HEK293 (cell line): ENCODE measurements at regions not wholly inside any gene's neighbourhood (a gene's known extent, or its start where the extent isn't known, plus 50 kb on each side); places are given as distances from the start of the nearest gene placed in this dataset.

ENCODE experiments used
- GLIS2 ChIP-seq: fragments of 450-650 bp; formaldehyde crosslinking; IDR thresholded peaks from 2 replicates; pipeline ENCODE4 v1.5.1; 2016; ENCODE audit warnings: missing biosample characterization, missing genetic modification characterization
- MEIS1 ChIP-seq: sonication (generic); formaldehyde crosslinking; IDR thresholded peaks from 2 replicates; pipeline ENCODE4 v1.8.1; 2022; ENCODE audit warnings: missing genetic modification reagents, mild to moderate bottlenecking, borderline replicate concordance
- MYNN ChIP-seq: fragments of 450-650 bp; formaldehyde crosslinking; IDR thresholded peaks from 2 replicates; pipeline ENCODE4 v1.5.1; 2016; ENCODE audit warnings: missing biosample characterization, missing genetic modification characterization, borderline replicate concordance
- ZBTB21 ChIP-seq: fragments of 450-650 bp; formaldehyde crosslinking; IDR thresholded peaks from 2 replicates; pipeline ENCODE4 v1.5.1; 2017; ENCODE audit warnings: missing biosample characterization, missing genetic modification characterization
- ZNF184 ChIP-seq: fragments of 450-650 bp; IDR thresholded peaks from 2 replicates; pipeline ENCODE4 v1.5.1; 2018; ENCODE audit warnings: missing biosample characterization, mild to moderate bottlenecking, missing genetic modification characterization
- ZNF423 ChIP-seq: fragments of 450-650 bp; formaldehyde crosslinking; IDR thresholded peaks from 2 replicates; pipeline ENCODE4 v1.5.1; 2016; ENCODE audit warnings: missing biosample characterization, missing genetic modification characterization
- ZNF677 ChIP-seq: fragments of 450-650 bp; IDR thresholded peaks from 2 replicates; pipeline ENCODE4 v1.5.0; 2018; ENCODE audit warnings: missing biosample characterization, mild to moderate bottlenecking, missing genetic modification characterization, moderate library complexity
- ZNF707 ChIP-seq: fragments of 450-650 bp; formaldehyde crosslinking; IDR thresholded peaks from 2 replicates; pipeline ENCODE4 v1.5.1; 2016; ENCODE audit warnings: missing biosample characterization, missing genetic modification characterization
- ZNF792 ChIP-seq: fragments of 450-650 bp; formaldehyde crosslinking; IDR thresholded peaks from 2 replicates; pipeline ENCODE4 v1.5.1; 2016; ENCODE audit warnings: missing biosample characterization, missing genetic modification characterization
- TF ChIP-seq, protein P1 (sequence below): fragments of 450-650 bp; formaldehyde crosslinking; IDR thresholded peaks from 2 replicates; pipeline ENCODE4 v1.5.1; 2016; ENCODE audit warnings: missing biosample characterization, missing genetic modification characterization, borderline replicate concordance
- TF ChIP-seq, protein P2 (sequence below): fragments of 450-650 bp; formaldehyde crosslinking; IDR thresholded peaks from 2 replicates; pipeline ENCODE4 v1.5.1; 2016; ENCODE audit warnings: missing biosample characterization, missing genetic modification characterization
- TF ChIP-seq, protein P3 (sequence below): fragments of 450-650 bp; formaldehyde crosslinking; IDR thresholded peaks from 2 replicates; pipeline ENCODE4 v1.5.1; 2016; ENCODE audit warnings: missing biosample characterization, missing genetic modification characterization

DNA sequence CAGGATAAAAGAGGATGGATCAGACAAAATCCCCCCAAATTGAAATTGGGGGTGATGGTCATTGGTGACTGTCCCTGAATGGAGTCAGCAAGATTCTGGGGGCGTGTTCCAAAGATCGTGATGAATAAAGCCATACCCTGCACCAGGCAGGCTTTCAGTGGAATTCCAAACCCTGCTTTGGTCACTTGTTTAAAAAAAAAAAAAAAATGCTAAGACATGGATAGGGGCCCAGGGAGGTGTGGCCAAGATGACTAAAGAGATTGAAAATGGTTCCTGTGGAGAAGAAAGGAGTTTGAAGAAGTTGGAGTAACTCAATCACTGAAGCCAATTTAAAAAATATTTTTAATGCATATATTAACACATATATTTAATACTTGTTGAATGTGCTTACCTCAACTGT lies 161.4 kb upstream of the KCNG1 start:
- TF ChIP-seq MEIS1 (CRISPR knock-in tag) (no peak), ZNF423 (tag by site-specific recombination) (no peak), ZNF677 (tag by site-specific recombination) (no peak), ZNF707 (no peak), ZBTB21 (tag by site-specific recombination) (no peak), ZNF184 (no peak), MYNN (tag by site-specific recombination) (no peak), GLIS2 (no peak), ZNF792 (tag by site-specific recombination) (no peak)
- TF ChIP-seq, protein P1, sequence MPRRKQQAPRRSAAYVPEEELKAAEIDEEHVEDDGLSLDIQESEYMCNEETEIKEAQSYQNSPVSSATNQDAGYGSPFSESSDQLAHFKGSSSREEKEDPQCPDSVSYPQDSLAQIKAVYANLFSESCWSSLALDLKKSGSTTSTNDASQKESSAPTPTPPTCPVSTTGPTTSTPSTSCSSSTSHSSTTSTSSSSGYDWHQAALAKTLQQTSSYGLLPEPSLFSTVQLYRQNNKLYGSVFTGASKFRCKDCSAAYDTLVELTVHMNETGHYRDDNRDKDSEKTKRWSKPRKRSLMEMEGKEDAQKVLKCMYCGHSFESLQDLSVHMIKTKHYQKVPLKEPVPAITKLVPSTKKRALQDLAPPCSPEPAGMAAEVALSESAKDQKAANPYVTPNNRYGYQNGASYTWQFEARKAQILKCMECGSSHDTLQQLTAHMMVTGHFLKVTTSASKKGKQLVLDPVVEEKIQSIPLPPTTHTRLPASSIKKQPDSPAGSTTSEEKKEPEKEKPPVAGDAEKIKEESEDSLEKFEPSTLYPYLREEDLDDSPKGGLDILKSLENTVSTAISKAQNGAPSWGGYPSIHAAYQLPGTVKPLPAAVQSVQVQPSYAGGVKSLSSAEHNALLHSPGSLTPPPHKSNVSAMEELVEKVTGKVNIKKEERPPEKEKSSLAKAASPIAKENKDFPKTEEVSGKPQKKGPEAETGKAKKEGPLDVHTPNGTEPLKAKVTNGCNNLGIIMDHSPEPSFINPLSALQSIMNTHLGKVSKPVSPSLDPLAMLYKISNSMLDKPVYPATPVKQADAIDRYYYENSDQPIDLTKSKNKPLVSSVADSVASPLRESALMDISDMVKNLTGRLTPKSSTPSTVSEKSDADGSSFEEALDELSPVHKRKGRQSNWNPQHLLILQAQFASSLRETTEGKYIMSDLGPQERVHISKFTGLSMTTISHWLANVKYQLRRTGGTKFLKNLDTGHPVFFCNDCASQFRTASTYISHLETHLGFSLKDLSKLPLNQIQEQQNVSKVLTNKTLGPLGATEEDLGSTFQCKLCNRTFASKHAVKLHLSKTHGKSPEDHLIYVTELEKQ (tag by site-specific recombination) = no peak
- TF ChIP-seq, protein P2, sequence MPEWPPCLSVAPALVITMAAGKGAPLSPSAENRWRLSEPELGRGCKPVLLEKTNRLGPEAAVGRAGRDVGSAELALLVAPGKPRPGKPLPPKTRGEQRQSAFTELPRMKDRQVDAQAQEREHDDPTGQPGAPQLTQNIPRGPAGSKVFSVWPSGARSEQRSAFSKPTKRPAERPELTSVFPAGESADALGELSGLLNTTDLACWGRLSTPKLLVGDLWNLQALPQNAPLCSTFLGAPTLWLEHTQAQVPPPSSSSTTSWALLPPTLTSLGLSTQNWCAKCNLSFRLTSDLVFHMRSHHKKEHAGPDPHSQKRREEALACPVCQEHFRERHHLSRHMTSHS (tag by site-specific recombination) = no peak
- TF ChIP-seq, protein P3, sequence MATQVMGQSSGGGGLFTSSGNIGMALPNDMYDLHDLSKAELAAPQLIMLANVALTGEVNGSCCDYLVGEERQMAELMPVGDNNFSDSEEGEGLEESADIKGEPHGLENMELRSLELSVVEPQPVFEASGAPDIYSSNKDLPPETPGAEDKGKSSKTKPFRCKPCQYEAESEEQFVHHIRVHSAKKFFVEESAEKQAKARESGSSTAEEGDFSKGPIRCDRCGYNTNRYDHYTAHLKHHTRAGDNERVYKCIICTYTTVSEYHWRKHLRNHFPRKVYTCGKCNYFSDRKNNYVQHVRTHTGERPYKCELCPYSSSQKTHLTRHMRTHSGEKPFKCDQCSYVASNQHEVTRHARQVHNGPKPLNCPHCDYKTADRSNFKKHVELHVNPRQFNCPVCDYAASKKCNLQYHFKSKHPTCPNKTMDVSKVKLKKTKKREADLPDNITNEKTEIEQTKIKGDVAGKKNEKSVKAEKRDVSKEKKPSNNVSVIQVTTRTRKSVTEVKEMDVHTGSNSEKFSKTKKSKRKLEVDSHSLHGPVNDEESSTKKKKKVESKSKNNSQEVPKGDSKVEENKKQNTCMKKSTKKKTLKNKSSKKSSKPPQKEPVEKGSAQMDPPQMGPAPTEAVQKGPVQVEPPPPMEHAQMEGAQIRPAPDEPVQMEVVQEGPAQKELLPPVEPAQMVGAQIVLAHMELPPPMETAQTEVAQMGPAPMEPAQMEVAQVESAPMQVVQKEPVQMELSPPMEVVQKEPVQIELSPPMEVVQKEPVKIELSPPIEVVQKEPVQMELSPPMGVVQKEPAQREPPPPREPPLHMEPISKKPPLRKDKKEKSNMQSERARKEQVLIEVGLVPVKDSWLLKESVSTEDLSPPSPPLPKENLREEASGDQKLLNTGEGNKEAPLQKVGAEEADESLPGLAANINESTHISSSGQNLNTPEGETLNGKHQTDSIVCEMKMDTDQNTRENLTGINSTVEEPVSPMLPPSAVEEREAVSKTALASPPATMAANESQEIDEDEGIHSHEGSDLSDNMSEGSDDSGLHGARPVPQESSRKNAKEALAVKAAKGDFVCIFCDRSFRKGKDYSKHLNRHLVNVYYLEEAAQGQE (tag by site-specific recombination) = no peak
